H1 (cell line): ENCODE measurements at regions not wholly inside any gene's neighbourhood (a gene's known extent, or its start where the extent isn't known, plus 50 kb on each side); places are given as distances from the start of the nearest gene placed in this dataset.

Experiments used
- GABPA ChIP-seq: IDR thresholded peaks from 2 replicates; pipeline ENCODE4 v1.6.1; 2011; ENCODE audit warnings: mild to moderate bottlenecking, low read length, moderate library complexity, borderline replicate concordance; ENCODE audit not compliant: insufficient read depth
- SUZ12 ChIP-seq: fragments of 200-600 bp; sonication (generic); IDR thresholded peaks from 2 replicates; pipeline ENCODE4 v1.6.1; 2012; ENCODE audit warnings: mild to moderate bottlenecking, inconsistent platforms, low read length, moderate library complexity, mixed read lengths
- TF ChIP-seq, protein P1 (sequence below): fragments of 300-600 bp; sonication (generic); IDR thresholded peaks from 2 replicates; pipeline ENCODE4 v1.7.1; 2012; ENCODE audit warnings: low read length, moderate library complexity, mild to moderate bottlenecking, inconsistent platforms; ENCODE audit not compliant: insufficient replicate concordance

DNA sequence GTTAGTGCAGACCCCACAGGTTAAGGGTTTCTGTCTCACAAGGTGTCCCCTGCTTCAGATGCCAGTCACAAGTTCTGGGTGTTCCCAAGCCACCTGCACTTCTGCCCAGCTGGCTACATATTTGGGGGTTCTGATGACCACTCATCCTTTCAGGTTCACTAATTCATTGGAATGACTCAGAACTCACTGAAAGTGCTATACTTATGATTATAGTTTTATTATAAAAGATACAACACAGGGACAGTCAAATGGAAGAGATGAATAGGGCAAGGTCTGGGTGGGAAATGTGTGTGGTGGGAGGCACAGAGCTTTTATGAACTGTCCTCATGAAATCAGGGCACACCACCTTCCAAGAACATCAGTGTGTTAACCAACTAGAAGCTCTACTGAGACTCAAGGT, 97.7 kb upstream of the CASK start (continued):
- TF ChIP-seq, protein P1, sequence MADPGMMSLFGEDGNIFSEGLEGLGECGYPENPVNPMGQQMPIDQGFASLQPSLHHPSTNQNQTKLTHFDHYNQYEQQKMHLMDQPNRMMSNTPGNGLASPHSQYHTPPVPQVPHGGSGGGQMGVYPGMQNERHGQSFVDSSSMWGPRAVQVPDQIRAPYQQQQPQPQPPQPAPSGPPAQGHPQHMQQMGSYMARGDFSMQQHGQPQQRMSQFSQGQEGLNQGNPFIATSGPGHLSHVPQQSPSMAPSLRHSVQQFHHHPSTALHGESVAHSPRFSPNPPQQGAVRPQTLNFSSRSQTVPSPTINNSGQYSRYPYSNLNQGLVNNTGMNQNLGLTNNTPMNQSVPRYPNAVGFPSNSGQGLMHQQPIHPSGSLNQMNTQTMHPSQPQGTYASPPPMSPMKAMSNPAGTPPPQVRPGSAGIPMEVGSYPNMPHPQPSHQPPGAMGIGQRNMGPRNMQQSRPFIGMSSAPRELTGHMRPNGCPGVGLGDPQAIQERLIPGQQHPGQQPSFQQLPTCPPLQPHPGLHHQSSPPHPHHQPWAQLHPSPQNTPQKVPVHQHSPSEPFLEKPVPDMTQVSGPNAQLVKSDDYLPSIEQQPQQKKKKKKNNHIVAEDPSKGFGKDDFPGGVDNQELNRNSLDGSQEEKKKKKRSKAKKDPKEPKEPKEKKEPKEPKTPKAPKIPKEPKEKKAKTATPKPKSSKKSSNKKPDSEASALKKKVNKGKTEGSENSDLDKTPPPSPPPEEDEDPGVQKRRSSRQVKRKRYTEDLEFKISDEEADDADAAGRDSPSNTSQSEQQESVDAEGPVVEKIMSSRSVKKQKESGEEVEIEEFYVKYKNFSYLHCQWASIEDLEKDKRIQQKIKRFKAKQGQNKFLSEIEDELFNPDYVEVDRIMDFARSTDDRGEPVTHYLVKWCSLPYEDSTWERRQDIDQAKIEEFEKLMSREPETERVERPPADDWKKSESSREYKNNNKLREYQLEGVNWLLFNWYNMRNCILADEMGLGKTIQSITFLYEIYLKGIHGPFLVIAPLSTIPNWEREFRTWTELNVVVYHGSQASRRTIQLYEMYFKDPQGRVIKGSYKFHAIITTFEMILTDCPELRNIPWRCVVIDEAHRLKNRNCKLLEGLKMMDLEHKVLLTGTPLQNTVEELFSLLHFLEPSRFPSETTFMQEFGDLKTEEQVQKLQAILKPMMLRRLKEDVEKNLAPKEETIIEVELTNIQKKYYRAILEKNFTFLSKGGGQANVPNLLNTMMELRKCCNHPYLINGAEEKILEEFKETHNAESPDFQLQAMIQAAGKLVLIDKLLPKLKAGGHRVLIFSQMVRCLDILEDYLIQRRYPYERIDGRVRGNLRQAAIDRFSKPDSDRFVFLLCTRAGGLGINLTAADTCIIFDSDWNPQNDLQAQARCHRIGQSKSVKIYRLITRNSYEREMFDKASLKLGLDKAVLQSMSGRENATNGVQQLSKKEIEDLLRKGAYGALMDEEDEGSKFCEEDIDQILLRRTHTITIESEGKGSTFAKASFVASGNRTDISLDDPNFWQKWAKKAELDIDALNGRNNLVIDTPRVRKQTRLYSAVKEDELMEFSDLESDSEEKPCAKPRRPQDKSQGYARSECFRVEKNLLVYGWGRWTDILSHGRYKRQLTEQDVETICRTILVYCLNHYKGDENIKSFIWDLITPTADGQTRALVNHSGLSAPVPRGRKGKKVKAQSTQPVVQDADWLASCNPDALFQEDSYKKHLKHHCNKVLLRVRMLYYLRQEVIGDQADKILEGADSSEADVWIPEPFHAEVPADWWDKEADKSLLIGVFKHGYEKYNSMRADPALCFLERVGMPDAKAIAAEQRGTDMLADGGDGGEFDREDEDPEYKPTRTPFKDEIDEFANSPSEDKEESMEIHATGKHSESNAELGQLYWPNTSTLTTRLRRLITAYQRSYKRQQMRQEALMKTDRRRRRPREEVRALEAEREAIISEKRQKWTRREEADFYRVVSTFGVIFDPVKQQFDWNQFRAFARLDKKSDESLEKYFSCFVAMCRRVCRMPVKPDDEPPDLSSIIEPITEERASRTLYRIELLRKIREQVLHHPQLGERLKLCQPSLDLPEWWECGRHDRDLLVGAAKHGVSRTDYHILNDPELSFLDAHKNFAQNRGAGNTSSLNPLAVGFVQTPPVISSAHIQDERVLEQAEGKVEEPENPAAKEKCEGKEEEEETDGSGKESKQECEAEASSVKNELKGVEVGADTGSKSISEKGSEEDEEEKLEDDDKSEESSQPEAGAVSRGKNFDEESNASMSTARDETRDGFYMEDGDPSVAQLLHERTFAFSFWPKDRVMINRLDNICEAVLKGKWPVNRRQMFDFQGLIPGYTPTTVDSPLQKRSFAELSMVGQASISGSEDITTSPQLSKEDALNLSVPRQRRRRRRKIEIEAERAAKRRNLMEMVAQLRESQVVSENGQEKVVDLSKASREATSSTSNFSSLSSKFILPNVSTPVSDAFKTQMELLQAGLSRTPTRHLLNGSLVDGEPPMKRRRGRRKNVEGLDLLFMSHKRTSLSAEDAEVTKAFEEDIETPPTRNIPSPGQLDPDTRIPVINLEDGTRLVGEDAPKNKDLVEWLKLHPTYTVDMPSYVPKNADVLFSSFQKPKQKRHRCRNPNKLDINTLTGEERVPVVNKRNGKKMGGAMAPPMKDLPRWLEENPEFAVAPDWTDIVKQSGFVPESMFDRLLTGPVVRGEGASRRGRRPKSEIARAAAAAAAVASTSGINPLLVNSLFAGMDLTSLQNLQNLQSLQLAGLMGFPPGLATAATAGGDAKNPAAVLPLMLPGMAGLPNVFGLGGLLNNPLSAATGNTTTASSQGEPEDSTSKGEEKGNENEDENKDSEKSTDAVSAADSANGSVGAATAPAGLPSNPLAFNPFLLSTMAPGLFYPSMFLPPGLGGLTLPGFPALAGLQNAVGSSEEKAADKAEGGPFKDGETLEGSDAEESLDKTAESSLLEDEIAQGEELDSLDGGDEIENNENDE = no peak
- TF ChIP-seq GABPA (no peak), SUZ12 (no peak)
